Endothelial cell (in vitro differentiated cells): ENCODE measurements at regions not wholly inside any gene's neighbourhood (a gene's known extent, or its start where the extent isn't known, plus 50 kb on each side); places are given as distances from the start of the nearest gene placed in this dataset.

Experiments used
- DNase-seq: peaks from one replicate; pipeline ENCODE4 v3.0.0; 2021; ENCODE audit warnings: low spot score
- H3K27ac Mint-ChIP-seq: one replicate; pipeline ENCODE4 v1.8.0; 2021; ENCODE audit warnings: mixed read lengths, inconsistent platforms; ENCODE audit not compliant: unreplicated experiment
- H3K27me3 Mint-ChIP-seq: one replicate; pipeline ENCODE4 v1.8.0; 2021; ENCODE audit warnings: mild to moderate bottlenecking, moderate library complexity, mixed read lengths, inconsistent platforms; ENCODE audit not compliant: unreplicated experiment
- H3K36me3 Mint-ChIP-seq: one replicate; pipeline ENCODE4 v1.8.0; 2021; ENCODE audit warnings: mild to moderate bottlenecking, low read depth, mixed read lengths, inconsistent platforms; ENCODE audit not compliant: unreplicated experiment
- H3K4me1 Mint-ChIP-seq: one replicate; pipeline ENCODE4 v1.8.0; 2021; ENCODE audit warnings: mild to moderate bottlenecking, mixed read lengths, inconsistent platforms; ENCODE audit not compliant: unreplicated experiment
- H3K4me3 Mint-ChIP-seq: one replicate; pipeline ENCODE4 v1.8.0; 2021; ENCODE audit warnings: mild to moderate bottlenecking, mixed read lengths, inconsistent platforms; ENCODE audit not compliant: unreplicated experiment
- H3K9me3 Mint-ChIP-seq: one replicate; pipeline ENCODE4 v1.8.0; 2021; ENCODE audit warnings: mixed read lengths, inconsistent platforms; ENCODE audit not compliant: unreplicated experiment
- CTCF ChIP-seq: fragments of 200-600 bp; sonication (generic); IDR thresholded peaks from one replicate; pipeline ENCODE4 v1.5.0; 2021; ENCODE audit warnings: antibody characterized with exemption; ENCODE audit not compliant: unreplicated experiment

GRCh38 chr5:3818624-3819023 lies 223.0 kb downstream of the IRX1 start:
- Mint-ChIP-seq H3K9me3 (no peaks in the 10 kb centered on the region), H3K4me3 (no peak overlapping the region), H3K36me3 (no peaks in the 10 kb centered on the region), H3K27ac (no peak overlapping the region), H3K4me1 (no peaks in the 10 kb centered on the region), H3K27me3 (no peaks in the 10 kb centered on the region)
- DNase-seq = no peak
- no peak for TF ChIP-seq CTCF

GRCh38 chr5:3825531-3826451 lies 230.2 kb downstream of the IRX1 start:
- Mint-ChIP-seq H3K4me3 (no peak overlapping the region), H3K9me3 (no peaks in the 10 kb centered on the region)

GRCh38 chr5:3827624-3828023 lies 232.0 kb downstream of the IRX1 start:
- Mint-ChIP-seq H3K27ac (no peak overlapping the region), H3K27me3 (peaks cover 5% of the 10 kb centered on the region), H3K4me3 (no peak overlapping the region), H3K4me1 (no peaks in the 10 kb centered on the region), H3K9me3 (no peaks in the 10 kb centered on the region), H3K36me3 (no peaks in the 10 kb centered on the region)
- no peak for DNase-seq
- no peak for TF ChIP-seq CTCF

More at GRCh38 chr5:3825531-3826451, 230.2 kb downstream of the IRX1 start:
- Mint-ChIP-seq H3K27me3 (peaks cover 4% of the 10 kb centered on the region), H3K36me3 (no peaks in the 10 kb centered on the region), H3K4me1 (no peaks in the 10 kb centered on the region), H3K27ac (no peak overlapping the region)
- DNase-seq = no peak
- no peak for TF ChIP-seq CTCF

- no peak overlapping the region for H3K4me3 Mint-ChIP-seq
- H3K4me1 Mint-ChIP-seq = no peaks in the 10 kb centered on the region
- no peaks in the 10 kb centered on the region for H3K36me3 Mint-ChIP-seq
- H3K27me3 Mint-ChIP-seq = peaks cover 5% of the 10 kb centered on the region
- TF ChIP-seq CTCF = no peak
- no peak for DNase-seq
- no peak overlapping the region for H3K27ac Mint-ChIP-seq
- H3K9me3 Mint-ChIP-seq = no peaks in the 10 kb centered on the region
Measured at GRCh38 chr5:3828761-3829160, 233.1 kb downstream of the IRX1 start.

- Mint-ChIP-seq H3K36me3 (no peaks in the 10 kb centered on the region), H3K4me3 (no peak overlapping the region), H3K27me3 (peaks cover 3% of the 10 kb centered on the region), H3K9me3 (no peaks in the 10 kb centered on the region), H3K27ac (no peak overlapping the region), H3K4me1 (no peaks in the 10 kb centered on the region)
- no peak for DNase-seq
- TF ChIP-seq CTCF = no peak
Measured at GRCh38 chr5:3833566-3833965, 237.9 kb downstream of the IRX1 start.
